ENCODE measurements at regions not wholly inside any gene's neighbourhood (a gene's known extent, or its start where the extent isn't known, plus 50 kb on each side); places are given as distances from the start of the nearest gene placed in this dataset.

GRCh38 chr2:105573910-105574655 is 170.6 kb upstream of the NCK2 start:
- TF ChIP-seq CTCF (conservative IDR thresholded peaks at IDR 0.05; ENCODE audit: low read depth, low read length) (no peak), EZH2 (IDR thresholded peaks at IDR 0.05; ENCODE audit: low read length, unreplicated experiment) (no peak)

Data from PC-3 (cell line).